ENCODE measurements at regions not wholly inside any gene's neighbourhood (a gene's known extent, or its start where the extent isn't known, plus 50 kb on each side); places are given as distances from the start of the nearest gene placed in this dataset.
"Not testable (repeated sequence)": the region's sequence is repeated elsewhere in the genome, so short reads cannot be mapped to it uniquely, and the experiment has no call there.

DNA sequence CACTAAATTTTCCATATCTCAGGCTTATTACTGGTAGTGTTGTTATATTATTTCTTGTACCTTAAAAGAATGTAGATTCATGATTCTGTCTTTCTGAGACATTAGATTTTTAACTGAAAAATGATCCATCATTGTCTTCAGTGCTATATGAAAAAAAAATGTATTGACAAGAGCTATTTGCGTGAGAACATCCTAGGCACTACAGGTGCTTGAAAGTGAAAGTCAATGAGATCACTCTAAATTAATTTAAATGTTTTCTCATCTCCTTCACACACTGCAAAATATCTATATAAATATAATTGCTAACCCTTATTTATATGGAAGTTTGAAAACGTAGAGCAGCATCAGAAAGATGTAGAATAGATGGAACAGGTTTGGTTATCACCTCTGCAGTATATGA lies 684.6 kb downstream of the TRIB2 start:
- DNase-seq (ENCODE audit: low read depth), result no peak

DNA sequence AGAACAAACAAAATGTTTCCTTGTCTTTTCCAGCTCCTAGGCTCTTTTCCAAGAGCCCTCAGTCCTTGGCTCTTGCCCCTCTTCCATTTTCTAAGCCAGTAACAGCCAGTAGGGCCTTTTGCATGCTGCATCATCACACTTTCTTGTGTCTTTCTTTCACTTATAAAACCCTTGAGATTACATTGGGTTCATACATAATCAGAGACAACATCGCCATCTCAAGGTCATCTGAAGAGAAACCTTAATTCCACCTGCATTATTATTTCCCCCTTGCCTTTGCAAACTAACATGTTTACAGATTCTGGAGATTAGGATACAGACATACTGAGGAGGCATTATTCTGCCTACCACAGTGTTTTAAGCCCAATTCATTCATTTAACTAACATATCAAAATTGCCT lies 697.3 kb downstream of the TRIB2 start:
- no peak for DNase-seq (ENCODE audit: low read depth)

DNA sequence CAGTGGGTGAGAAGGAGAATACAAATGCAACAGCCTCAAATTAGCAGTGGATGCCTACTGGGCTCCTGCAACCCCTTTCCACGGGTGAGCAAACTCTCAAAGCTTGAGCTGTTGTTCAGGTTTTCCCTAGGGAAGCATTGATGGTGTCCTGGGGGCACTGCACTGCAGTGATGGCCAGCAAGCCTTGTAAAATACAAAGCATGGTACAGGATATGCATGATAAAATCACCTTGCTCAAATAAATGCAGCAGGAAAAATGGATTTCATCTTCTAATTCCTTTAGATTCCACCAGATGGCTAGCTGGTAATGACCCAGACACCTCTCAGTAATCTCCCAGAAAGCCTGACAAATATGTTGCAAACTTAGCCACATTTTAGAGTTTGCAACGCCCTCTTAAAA lies 698.2 kb downstream of the TRIB2 start:
- no peak for DNase-seq (ENCODE audit: low read depth)

DNA sequence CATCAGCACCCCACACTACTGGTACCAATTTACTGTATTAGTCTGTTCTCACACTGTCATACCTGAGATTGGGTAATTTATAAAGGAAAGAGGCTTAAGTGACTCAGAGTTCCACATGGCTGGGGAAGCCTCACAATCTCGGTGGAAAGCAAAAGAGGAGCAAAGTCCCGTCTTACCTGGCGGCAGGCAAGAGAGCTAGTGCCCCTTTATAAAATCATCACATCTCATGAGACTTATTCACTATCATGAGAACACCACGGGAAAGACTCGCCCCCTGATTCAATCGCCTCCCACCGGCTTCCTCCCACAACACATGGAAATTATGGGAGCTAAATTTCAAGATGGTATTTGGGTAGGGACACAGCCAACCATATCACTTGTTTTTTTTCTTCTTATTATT lies 717.2 kb downstream of the TRIB2 start:
- no peak for DNase-seq (ENCODE audit: low read depth)

DNA sequence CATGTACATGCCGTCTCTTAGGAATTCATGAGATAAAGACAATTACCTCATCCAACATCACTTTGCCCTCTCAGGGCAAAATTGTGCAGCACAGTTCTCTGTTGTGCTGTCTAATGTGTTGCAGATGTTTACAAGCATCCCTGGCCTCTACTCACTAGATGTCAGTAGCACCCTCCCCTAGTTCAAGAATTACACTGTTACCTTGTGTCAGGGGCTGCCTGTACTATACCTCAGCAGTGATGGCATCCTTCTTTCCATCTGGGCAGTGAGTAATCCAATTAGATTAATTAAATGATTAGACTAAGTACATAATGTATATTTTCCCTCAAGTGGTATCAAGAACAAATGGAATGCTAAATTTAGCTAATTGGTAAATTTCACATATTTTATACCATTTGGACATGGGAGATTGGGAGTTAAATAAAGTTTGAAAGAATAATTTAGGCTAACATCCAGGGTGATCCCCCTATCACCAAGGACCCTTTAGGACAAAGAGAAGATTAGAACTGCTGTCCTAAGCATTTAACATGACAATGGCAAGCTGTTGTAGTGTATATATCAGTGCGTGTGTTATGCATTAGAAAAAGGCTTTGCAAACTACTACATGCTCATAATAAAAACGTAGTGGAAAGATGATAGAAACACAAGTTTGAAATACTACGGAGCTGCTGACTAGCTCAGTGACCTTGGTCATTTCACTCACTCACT lies 727.0 kb downstream of the TRIB2 start:
- not testable (repeated sequence) for DNase-seq (ENCODE audit: low read depth)

DNA sequence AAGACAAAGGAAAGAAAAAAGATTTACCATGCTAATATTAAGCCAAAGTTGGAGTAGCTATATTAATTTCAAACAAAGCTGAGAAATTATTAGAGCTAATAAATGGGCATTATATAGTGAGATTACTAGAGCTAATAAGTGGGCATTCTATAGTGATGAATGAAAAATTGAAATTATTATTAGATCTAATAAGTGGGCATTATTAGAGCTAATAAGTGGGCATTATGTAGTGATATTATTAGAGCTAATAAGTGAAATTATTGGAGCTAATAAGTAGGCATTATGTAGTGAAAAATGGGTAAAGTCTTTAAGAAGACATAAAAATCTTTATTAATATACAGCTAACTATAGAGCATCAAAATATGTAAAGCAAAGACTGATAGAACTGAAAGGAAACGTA lies 745.7 kb downstream of the TRIB2 start:
- no peak for DNase-seq (ENCODE audit: low read depth)

DNA sequence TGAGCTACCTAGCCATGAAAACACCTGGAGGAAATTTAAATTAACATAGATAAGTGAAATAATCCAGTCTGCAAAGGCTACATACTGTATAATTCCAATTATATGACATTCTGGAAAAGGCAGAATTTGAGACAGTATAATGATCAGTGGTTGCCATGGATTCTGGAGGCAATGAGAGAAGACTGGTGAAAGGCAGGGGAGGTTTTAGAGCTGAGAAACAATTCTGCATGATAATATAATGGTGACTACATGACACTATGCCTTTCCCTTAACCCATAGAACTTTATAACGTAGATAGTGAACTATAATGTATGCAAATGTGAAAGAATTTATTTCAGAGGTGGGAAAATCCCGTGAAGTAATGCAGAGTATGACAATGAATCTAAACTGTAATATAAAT lies 749.3 kb downstream of the TRIB2 start:
- no peak for DNase-seq (ENCODE audit: low read depth)

DNA sequence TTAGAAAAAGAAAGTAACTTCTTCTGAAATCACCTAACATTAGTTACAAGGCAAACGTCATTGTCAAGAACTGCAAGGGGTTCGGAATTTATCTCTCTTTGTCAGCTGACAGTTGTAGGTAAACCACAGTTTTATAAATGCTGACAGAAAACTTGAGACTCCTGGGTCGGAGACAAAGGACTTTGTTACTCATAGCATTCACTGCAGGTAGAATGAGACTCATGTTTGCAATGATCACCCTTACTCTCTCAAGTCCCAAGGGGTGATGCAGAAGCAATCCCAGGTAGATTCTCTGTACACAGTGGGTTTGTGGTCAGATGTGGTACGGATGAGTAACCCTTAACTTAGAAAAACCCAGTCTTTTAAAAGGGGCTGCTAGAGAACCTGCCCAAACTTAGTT lies 757.8 kb downstream of the TRIB2 start:
- no peak for DNase-seq (ENCODE audit: low read depth)

DNA sequence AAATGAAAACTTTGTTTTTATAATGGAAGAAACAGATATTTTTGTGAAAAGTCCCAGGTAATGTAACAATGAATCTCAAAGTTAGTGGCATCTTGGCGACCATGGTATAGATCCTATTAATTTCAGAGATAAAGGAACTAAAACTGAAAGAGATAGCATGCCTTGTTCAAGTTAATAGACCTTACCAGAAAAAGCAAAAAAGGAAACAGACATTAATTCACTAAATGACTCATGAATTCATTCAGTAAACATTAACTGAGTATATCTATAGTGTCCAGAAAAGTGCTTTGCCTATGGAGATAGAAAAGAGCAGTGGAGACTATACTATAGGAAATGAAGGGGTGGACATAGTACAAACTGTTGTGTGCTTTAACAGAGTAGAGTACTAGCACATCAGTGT lies 763.3 kb downstream of the TRIB2 start:
- no peak for DNase-seq (ENCODE audit: low read depth)

DNA sequence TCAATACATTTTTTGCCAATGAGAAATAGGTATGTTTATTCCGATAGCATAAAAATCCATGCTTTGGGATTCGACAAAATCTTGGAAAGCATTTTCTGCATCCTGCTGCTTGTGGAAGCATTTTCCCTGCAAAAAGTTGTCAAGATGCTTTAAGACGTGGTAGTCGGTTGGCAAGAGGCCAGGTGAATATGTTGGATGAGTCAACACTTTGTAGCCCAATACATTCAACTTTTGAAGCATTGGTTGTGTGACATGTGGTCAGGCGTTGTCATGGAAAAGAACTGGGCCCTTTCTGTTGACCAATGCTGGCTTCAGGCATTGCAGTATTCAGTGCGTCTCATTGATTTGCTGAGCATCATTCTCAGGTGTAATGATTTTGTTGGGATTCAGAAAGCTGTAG lies 764.5 kb downstream of the TRIB2 start:
- DNase-seq (ENCODE audit: low read depth), result peak; percentile 43

DNA sequence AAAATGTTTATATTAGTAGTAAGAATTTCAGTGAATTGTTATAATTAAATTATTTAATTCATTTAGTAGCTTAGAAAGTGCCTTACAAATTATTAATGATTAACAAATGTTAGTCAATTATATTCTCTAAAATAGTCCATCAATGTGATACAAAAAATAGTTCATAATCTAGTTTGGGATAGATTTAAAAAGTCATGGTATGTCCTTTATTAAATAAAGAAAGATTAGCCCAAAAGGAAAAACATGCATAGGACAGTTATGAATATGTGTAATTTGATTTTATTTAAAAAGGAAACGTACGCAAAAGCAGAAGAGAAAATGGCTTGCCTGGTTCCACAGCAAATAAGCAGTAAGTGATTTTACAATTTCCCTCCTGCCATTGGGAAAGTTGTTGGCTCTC lies 768.5 kb downstream of the TRIB2 start:
- DNase-seq (ENCODE audit: low read depth), result no peak

DNA sequence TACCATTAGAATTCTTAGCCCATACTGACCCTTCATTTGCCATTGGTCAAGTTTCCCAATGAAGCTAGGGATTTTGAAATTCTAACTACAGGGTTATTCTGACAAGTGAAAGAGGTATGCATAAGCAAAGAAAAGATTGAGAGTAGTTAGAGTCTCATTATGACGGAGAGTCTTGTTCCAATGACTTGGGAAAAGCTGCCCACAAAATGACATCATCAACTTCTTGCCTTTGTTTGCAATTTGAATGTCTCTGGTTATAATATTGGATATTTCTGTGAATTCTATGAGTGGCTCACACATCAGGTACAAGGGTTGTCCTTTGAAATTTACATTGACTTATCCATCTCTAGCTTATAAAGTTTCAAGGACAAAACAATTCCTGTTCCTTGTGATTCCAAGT lies 772.2 kb downstream of the TRIB2 start:
- DNase-seq (ENCODE audit: low read depth), result no peak

DNA sequence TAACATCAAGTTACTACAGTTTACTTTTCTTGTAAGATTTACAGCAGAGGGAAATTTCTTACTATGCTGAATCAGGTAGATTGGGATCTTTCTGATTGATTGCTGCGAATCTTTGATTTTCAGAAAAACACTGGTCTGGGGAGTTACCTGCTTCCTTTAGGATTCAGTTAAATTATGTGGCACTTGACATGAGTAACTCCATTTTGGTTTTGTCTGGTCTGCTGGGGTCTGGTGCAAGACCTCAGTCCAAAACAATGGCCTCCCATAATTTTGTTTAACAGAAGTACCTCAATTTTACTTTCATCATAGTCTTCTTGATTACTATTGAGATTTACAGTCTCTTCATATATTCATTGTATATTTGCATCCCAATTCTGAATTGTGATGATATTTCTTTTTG lies 775.5 kb downstream of the TRIB2 start:
- DNase-seq (ENCODE audit: low read depth), result no peak

DNA sequence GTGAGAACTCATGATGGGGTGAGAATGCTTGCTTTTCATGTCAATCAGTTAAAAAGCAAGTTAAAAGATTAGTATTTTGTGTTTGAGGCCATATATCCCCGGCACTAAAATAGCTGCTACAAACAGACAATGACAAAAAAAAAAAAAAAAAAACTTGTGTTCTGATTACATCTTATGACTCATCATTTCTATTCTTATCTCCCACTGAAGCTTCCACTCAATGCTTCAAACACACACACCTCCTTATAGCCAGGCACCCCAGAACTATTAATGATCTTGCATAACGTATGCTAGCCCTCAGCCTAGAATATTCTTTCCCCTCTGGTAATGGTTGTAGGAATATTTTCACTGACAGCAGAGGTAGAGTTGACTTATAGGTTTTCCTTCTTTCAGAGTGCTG lies 778.3 kb downstream of the TRIB2 start:
- DNase-seq (ENCODE audit: low read depth), result no peak

DNA sequence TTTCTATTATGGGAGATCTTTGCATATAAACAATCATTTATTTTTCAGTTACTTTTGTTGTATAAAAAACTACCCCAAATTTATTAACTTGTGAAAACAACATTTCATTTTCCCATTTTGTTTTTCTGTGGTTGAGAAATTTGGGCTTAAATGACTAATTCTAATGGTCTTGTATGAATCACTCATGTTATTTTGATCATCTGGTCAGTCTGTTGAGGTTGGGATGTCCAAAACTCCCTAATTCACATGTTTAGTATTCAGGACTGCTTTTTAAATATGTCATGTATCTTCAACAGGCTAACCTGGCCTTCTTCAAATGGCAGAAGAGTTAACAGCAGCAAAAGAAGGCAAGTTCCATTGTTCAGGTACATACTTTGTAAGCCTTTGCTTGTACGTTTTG lies 788.1 kb downstream of the TRIB2 start:
- DNase-seq (ENCODE audit: low read depth), result no peak

DNA sequence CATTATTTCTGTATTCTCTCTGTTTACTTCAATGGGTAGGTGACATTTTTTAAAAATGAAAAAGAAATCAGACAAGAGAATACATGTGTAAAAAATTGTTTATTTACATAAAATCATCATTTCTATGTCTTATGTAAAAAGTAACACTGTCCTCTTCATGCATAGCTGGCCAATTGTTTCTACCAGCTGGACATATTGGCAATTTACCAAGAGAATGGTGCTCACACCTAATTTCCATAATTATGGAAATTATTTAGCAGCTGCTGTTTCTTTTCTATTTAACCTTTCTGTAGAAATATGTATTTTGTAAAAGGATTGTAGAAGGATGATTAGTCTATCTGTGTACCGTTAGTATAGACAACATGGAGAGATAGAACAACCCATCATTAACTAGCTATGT lies 791.9 kb downstream of the TRIB2 start:
- DNase-seq (ENCODE audit: low read depth), result no peak

DNA sequence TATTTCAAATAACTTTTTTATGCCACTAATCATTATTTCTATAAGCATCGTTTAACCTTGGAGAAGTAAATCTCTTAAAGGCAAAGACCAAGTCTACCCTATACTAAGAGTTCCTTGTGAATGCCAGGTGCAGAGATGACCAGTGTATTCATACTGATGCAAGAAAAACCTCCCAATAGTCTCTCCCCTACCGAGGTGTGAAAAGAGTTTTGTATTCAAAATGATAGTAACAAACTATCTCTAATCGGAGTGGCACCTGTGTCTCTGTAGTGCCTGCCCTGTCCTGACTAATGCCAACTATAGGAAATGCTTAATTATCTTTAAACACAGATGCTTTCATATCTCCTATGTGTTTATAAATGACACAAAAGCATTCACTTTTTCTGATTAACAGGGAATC lies 798.5 kb downstream of the TRIB2 start:
- no peak for DNase-seq (ENCODE audit: low read depth)

DNA sequence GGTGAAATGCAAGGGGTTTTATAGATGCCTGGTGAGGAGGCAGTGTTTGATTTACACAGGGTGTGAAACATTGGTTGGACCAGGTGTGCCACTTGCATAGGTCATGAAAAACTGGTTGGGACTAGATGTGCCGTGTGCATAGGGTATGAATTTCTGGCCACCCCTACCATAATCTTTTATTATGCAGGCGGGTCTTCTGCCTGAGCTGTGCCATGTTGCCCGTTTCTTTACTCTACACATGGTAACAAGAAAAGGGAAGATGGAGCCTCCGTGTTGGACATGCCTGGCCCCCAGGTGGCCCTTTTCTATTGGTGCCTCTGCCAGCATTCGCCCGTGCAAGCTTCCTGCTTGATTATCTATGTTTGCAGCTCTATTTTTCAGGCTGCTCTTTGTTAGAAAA lies 805.4 kb downstream of the TRIB2 start:
- DNase-seq (ENCODE audit: low read depth), result no peak

DNA sequence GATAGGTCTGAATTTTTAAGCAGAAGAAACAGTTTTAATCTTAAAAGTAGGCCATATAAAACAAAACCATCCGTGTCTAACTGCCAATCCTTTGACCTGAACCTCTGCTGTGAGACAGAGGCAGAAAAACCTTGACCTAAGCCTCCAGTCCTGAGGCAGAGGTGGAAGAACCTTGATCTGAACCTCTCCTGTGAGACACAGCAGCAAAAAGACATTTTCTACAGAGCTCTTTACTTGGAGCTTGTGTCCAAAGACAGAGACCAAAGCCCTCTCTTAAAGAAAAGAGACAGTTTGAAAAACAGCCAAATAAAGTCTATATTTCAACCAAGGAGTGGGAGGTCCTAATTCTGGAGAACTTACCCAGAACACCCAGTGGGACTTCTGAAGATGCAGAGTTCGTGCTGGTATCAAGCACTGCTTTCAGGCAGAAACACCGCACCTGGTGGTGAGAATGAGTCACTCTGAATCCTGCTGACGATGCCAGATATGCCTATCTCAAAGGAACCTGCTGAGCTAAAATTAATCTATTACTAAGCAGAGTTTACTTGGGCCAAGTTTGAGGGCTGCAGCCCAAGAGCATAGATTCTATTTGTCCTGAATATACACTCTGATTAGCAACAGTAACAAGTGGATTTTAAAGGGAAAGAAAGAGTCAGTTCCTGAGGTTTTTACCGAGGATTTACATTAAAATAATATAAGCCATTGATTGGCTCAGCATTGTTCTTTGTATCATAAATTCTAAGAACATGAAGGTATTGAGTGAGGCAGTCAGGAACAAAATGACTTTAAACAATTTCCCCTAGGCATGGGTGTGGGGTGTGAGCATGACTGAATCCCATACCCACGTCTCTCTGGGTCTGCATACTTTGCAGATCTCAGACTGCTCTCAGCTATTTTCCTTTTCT lies 806.4 kb downstream of the TRIB2 start:
- DNase-seq (ENCODE audit: low read depth), result no peak

DNA sequence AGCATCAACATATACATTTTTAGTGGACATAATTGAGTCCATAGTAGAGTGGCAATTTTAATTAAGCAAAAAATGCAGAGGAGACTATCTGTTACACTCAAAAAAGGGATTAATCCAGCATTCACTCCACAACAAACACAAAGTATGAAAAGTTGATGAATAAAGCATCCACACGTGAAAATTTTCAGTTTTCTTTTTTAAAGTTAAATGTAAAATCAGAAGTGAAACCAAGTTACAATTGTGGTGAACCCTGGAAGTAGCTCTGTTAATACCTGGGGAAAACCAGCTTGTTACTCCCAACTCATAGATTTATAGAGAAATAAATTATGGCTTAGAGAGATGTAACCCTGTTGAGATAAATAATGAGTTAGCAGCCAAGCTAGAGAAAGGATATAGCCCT lies 807.8 kb downstream of the TRIB2 start:
- no peak for DNase-seq (ENCODE audit: low read depth)

DNA sequence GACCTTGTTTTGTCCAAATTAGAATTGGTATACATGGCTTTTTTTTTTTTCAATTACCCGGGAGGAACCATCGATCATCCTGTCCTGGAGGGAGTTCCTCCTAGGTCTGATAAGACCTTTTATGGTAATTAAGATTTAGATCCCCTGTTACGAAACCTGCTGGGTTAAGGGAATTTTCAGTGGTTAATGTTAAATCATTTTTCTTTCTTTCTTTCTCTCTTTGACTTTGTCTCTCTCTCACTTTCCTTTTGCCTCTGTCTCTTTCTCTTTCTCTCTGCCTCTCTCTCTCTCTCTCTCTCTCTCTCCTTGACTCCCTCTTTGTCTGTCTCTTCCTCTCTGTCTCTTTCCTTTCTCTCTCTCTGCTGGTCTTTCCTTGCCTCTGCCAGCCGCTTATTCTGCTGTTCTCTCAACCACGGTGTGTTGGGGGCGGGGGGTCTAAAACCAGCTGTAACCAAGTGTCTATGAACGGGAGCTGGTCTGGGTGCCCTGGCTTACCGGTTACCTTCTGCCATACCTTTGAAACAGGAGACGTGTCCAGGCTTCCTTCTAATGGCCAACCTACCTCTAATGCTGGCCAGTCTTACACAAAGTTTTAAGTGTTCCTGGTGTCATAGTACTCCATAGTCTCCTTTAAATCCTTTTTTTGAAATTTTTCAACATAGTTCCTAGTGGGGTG lies 815.1 kb downstream of the TRIB2 start:
- not testable (repeated sequence) for DNase-seq (ENCODE audit: low read depth)

DNA sequence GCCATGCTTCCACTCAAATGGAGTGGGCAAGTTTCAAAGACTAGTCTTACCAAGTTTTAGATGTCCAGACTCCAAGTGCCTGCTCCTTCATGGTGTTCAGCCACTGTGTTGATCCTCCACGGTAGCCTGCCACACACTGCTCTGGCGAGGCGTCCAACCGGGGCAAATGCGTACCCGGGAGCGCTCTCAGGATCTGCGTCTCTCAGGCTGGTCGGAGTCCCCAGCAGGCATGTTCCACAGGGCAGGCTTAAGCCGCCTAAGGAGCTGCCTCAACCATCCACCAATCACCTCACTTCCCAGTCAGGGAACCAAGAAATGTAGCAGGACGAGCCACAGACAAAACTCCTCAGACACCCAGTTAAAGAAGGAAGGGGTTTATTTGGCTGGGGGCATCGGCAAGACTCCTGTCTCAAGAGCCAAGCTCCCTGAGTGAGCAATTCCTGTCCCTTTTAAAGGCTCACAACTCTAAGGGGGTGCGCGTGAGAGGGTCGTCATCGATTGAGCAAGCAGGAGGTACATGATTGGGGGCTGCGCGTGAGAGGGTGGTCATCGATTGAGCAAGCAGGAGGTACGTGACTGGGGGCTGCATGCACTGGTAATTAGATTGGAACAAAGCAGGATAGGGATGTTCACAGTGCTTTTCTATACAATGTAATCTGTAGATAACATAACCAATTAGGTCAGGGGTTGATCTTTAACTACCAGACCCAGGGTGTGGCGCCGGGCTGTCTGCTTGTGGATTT lies 816.2 kb downstream of the TRIB2 start:
- not testable (repeated sequence) for DNase-seq (ENCODE audit: low read depth)

All from HS-27A (cell line).